HT1080 (cell line): ENCODE measurements at regions not wholly inside any gene's neighbourhood (a gene's known extent, or its start where the extent isn't known, plus 50 kb on each side); places are given as distances from the start of the nearest gene placed in this dataset.
A peak's percentile ranks its signal among the peaks of the same experiment; 100 is the strongest.

ENCODE experiments used
- DNase-seq: peaks from one replicate; pipeline ENCODE4 v3.0.0-alpha.2; 2015; ENCODE audit warnings: low read depth

GRCh38 chr18:24561369-24561965 lies 101.0 kb downstream of the HRH4 start:
- no peak for DNase-seq

GRCh38 chr18:24567199-24567598 lies 106.8 kb downstream of the HRH4 start:
- DNase-seq: peak; percentile 73

- no peak for DNase-seq
These were observed 110.3 kb downstream of the HRH4 start for GRCh38 chr18:24570716-24571115.

GRCh38 chr18:24582771-24583170 lies 122.3 kb downstream of the HRH4 start:
- no peak for DNase-seq

- DNase-seq: no peak
These were observed 123.8 kb downstream of the HRH4 start for GRCh38 chr18:24584205-24584604.

- no peak for DNase-seq
These were observed 124.4 kb downstream of the HRH4 start for GRCh38 chr18:24584813-24585212.

- no peak for DNase-seq
These were observed 125.6 kb downstream of the HRH4 start for GRCh38 chr18:24585996-24586566.

GRCh38 chr18:24586662-24587360 lies 126.4 kb downstream of the HRH4 start:
- DNase-seq: no peak

GRCh38 chr18:24588440-24588839 lies 128.0 kb downstream of the HRH4 start:
- DNase-seq: no peak

GRCh38 chr18:24590946-24591345 lies 130.5 kb downstream of the HRH4 start:
- DNase-seq: no peak

- no peak for DNase-seq
These were observed 133.0 kb downstream of the HRH4 start for GRCh38 chr18:24593401-24593800.

GRCh38 chr18:24593886-24594285 lies 133.4 kb downstream of the HRH4 start:
- DNase-seq: no peak

- no peak for DNase-seq
These were observed 135.2 kb downstream of the HRH4 start for GRCh38 chr18:24595561-24596031.

GRCh38 chr18:24600076-24600654 lies 139.7 kb downstream of the HRH4 start:
- DNase-seq: peak; percentile 15

GRCh38 chr18:24601585-24601984 lies 141.1 kb downstream of the HRH4 start:
- DNase-seq: no peak

GRCh38 chr18:24602201-24602600 lies 141.8 kb downstream of the HRH4 start:
- DNase-seq: no peak

GRCh38 chr18:24603151-24603550 lies 142.7 kb downstream of the HRH4 start:
- no peak for DNase-seq

GRCh38 chr18:24605444-24605843 lies 145.0 kb downstream of the HRH4 start:
- no peak for DNase-seq

GRCh38 chr18:24609254-24609653 lies 148.8 kb downstream of the HRH4 start:
- no peak for DNase-seq

- DNase-seq: no peak
These were observed 150.6 kb downstream of the HRH4 start for GRCh38 chr18:24611075-24611474.

GRCh38 chr18:24613896-24614640 lies 153.6 kb downstream of the HRH4 start:
- DNase-seq: no peak

GRCh38 chr18:24616653-24617052 lies 156.2 kb downstream of the HRH4 start:
- DNase-seq: no peak
